ENCODE measurements at regions not wholly inside any gene's neighbourhood (a gene's known extent, or its start where the extent isn't known, plus 50 kb on each side); places are given as distances from the start of the nearest gene placed in this dataset.

GRCh38 chr13:106630162-106630561 is 62.2 kb upstream of the ARGLU1 start:
- no peak for DNase-seq (ENCODE audit: low read depth in 2 of 2)

GRCh38 chr13:106628936-106629659 is 61.2 kb upstream of the ARGLU1 start:
- DNase-seq (ENCODE audit: low read depth in 2 of 2) = no peak

- no peak for DNase-seq (ENCODE audit: low read depth in 2 of 2)
These were observed 58.5 kb upstream of the ARGLU1 start for GRCh38 chr13:106626473-106626872.

- no peak for DNase-seq (ENCODE audit: low read depth in 2 of 2)
These were observed 57.6 kb upstream of the ARGLU1 start for GRCh38 chr13:106625578-106625977.

- no peak for DNase-seq (ENCODE audit: low read depth in 2 of 2)
These were observed 56.0 kb upstream of the ARGLU1 start for GRCh38 chr13:106623799-106624460.

- DNase-seq (ENCODE audit: low read depth in 2 of 2) = no peak
These were observed 53.9 kb upstream of the ARGLU1 start for GRCh38 chr13:106621833-106622232.

- no peak for DNase-seq (ENCODE audit: low read depth in 2 of 2)
These were observed 52.0 kb upstream of the ARGLU1 start for GRCh38 chr13:106619688-106620555.

Data from stimulated activated CD8-positive, alpha-beta memory T cell treated with anti-CD3 and anti-CD28 coated beads, Interleukin-7, amount 100 ng/mL, for 4 hours (primary cell).